ENCODE measurements at regions not wholly inside any gene's neighbourhood (a gene's known extent, or its start where the extent isn't known, plus 50 kb on each side); places are given as distances from the start of the nearest gene placed in this dataset.
A peak's percentile ranks its signal among the peaks of the same experiment; 100 is the strongest.

DNA sequence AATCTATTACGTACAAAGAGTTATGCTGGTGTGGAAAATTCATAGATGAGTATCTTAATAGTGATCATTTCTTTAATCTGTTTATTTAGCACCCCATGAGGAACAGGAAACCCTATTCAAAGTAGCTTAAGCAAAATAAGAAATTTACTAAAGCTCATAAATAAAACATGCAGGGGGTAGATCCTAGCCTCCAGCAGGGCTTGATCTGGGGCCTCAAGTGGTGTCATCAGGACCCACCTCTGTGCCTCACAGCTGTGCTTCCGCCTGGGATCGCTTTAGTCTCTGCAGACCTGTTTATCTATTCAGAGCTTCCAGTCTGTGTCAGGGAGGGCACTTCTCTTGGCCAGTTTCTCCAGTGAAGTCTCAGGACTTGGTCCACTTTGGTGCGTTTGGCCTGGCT, 171.0 kb upstream of the SLC24A5 start:
- no peak for DNase-seq (ENCODE audit: low read depth)

DNA sequence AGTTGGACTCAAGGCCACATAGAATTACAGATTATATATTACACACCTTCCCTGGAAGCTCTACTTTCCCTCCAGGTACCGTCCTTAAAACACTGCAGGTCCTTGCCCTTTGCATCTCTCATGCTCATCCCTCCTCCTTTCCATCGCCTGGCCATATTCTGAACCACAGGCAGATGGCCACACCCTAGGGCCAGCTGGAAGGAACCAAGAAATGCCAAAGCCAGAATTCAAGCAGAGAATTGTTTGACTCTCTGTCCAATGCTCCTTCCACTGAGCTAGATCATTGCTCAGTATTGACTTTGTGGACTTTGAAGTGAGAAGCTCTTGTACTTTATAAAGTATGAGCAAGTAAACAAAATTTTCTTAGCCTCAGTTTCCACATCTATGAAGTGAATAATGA, 170.3 kb upstream of the SLC24A5 start:
- no peak for DNase-seq (ENCODE audit: low read depth)

DNA sequence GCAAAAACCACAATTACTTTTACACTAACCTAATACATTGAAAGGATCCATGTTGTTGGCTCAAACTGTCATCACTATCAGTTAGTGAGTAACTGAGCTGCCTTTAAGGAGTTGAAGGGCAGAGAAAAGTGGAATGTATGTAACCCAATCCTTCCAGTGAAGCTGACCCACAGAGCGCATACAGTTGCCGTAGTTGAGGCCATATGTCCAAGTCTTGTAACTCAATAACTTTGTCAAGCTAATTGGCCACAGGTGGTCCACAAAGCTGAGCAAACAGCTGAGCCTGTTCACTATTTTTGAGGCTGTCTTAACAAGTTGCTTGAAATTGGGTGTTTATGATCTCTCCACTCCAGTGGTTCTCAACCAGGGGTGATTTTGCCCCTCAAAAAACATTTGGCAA, 169.0 kb upstream of the SLC24A5 start:
- no peak for DNase-seq (ENCODE audit: low read depth)

DNA sequence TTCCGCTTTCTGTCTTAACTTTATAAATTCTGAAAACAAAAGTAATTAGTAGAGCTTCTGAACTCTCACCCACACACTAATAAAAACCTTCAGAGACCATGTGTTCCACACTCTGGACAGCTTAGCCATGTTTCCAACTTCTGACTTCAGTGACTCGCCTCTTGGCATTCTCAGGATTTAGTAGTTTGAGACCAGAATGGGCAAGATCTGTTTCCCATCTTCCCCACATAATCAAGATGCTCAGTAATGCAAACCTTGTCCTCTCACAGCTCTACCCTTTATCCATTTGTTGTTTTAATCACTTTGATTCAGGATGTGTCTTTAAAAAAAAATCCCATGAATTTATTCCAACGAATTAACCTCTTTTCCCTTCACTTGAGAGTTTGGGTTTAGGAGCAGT, 166.6 kb upstream of the SLC24A5 start:
- no peak for DNase-seq (ENCODE audit: low read depth)

DNA sequence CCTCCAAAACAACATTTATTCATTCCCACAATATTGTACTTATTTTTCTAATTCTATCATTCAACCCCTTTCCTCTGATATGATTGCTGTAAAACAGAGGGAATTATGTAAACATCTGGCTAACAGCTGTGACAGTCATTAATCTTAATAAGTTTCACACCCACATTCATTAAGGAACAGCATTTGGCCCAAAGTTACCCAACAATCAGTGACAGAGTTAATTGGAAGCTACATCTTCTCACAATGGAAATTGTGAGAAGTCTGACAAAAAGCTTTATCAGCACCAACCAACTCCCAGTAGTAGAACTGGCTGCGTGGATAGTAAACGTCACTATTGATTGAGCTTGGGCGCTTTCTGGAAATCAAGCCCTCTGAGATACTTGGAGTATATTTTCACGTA, 165.8 kb upstream of the SLC24A5 start:
- DNase-seq (ENCODE audit: low read depth), result no peak

DNA sequence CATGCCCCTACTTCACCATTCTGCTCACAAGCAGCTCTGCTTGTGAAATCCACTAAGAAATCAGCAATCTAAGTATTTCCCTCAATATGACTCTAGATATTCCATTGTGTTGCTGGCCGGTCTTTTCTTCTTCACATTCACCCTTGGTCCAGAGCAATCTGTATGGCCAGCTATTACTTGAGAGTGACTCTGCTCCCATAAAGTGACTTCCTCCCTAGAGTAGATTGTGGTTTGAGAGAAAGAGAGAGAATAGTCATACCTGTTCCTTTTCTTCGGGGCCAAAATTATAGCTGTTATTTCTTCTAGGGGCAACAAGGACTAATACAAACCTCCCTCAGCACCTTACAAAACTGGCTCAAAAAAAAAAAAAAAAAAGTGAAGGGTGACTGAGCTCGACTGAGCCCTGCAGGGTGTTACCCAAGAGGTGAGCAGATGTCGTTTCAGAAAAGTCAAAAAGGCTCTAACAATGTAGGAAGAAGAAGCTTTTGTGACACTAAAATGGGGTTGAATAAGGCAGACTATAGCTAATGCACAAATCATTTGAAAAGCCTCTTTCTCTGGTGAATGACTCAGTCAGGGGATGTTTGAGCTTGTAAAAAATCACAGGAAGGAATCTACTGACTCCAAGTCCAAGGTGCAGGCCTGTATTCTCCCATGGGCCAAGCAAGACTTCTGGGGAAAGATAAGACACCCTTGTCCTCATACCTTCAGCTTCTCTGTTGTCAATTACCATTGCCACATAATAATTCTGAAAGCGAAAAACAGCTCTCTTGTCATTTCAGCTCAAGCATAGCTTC, 161.0 kb upstream of the SLC24A5 start:
- DNase-seq (ENCODE audit: low read depth), result no peak

DNA sequence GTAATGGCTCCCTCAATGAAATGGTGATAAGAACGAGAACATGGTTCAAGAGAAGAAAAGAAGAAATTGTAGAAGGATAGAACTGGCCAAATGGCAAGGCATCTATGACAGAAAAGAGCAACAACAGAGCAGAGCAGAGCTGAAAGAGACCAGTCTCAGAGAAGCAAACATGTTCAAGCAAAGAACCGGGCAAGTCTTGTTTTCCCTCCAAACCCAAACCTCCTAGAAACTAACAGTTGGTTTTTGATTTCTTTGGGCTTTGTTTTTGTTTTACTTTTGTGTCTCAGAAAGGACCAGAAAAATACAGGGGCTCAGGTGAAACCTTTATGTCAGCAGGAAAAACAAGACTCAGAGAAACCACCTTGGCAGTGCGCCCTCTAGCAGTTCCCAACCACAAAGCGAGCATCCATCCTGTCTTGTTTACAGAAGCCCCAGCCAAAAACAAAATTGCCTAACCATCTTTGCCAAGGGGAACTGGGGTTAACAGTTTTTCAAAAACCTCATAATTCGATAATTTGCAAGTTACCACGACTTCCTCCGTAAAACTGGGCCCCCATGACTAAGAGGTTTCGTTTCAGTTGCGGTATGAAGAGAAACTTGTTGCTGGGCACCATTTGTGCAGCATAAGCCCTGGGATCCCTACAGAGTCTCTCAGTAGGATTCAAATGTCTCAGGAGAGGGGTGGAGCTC, 159.2 kb upstream of the SLC24A5 start:
- DNase-seq (ENCODE audit: low read depth), result no peak

DNA sequence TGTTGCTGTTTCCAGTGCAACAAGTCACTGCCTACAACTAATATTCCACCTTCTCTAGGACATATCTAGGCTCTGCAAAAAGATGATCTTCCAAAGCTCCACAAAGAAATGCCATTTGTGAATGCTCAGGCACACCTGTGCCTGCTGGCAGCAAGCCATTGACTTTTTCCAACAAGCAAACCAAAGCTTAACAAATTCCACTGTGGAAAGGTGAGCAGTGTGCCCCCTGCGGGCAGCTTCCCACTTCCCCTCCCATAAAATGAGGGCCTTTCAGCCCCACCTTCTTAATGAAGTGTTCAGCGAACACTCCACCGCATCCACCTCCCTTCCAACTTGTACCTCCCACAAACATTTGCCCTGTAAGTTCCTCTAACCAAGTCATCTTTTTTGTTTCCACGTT, 157.5 kb upstream of the SLC24A5 start:
- DNase-seq (ENCODE audit: low read depth), result no peak

DNA sequence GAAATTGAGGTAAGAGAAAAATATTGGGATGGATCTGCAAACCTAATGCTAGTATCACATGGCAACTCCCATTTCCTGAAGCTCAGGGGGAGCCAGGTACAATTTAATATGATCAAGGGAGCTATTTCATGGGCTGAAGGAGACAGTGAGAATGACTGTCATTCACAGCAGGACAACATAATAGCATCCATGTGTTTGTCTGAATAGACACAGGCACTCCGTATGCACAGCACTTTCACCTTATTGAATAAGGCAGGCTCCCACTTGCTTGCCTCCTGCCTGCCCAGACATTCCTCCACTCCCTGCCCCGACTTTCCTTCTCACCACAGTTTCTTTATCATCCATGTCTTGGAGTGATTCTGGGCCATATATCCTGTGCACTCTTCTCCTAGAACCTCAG, 156.6 kb upstream of the SLC24A5 start:
- DNase-seq (ENCODE audit: low read depth), result no peak

DNA sequence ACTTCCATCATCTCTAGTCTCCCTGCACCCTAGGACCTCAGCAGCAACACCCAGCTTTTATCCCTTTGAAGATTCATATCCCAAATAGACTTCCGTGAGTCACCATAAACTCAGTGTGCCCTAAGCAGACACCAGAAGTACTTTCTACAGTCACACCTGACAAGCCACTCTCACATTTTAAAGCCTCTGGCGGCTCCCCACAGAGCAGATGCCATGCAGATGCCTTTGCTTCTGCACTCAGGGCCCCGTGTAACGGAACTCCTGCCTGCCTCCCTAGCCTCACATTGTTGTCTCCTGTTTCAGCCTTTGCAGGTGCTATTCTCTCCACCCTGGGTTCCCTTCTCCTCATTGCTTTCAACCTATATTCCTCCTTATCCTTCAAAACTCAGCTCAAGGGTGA, 155.5 kb upstream of the SLC24A5 start:
- DNase-seq (ENCODE audit: low read depth), result no peak

DNA sequence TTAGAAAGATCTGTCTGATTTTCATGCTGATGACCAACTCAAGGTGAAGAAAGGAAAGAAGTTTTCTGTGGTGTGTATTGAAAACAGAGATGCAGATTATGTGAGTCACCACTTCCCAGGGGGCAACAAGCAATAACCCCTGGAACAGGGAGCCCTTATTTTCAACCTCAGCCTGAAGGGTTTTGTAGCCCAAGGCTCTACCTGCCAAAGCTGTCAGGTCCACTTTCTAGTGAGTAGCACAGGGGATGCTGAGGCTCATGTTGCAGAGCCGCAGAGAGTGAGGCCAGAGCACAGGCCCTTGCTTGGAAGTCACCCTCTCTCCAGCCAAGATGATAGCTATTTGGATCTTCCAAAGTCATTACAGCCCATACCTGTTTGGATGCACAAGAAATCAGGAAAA, 152.2 kb upstream of the SLC24A5 start:
- DNase-seq (ENCODE audit: low read depth), result no peak

DNA sequence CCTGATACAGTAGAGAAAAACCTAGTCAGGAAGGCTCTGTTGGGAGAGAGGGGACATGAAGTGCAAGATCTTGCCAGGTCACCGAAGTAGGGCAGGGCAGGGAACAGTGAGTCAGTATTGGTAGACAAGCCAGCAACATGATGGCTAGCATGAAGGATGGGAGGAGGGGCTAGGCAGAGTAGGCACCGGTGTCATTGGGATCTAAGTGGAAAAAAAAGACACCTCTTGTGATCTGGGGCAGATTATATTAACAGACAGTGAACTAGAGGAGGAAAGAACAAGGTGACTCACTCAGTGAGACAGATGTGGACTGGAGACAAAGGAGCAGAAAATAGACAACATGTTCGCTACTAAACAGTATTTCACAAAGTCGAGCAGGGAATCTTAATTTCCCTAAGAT, 149.2 kb upstream of the SLC24A5 start:
- no peak for DNase-seq (ENCODE audit: low read depth)

DNA sequence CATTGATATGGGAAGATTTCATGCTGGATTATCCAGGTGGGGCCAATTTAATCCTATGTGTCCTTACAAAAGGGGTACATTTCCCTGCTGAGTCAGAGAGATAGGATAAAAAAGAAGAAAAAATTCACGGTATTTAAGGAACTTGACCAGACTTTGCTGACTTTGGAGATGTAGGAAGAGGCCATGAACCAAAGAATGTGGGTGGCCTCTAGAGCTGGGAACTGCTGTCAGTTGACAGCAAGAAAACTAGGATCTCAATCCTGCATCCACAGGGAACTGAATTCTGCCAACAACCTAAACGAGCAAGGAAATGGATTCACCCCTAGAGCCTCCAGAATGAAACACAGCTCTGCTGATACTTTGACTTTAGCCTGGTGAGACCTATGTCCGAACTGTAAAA, 148.1 kb upstream of the SLC24A5 start:
- no peak for DNase-seq (ENCODE audit: low read depth)

DNA sequence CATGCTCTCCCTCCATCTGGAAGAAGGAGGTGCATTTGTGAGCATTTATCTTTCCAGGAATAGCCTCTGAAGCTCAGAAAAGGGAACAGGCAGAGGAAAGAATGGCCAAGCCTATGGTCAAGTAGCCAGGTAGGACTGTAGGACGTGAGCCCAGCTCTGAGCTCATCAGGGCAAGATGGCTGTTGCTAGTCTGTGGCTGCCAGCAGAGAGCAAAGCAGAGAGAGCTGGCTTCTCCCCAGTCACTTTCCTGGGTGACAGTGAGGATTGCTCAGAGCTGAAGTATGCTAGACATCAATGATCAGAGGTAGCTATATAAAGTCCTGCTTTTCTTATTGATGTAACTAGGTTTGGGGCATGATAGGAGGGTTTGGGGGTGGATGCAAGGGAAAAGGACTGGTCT, 146.1 kb upstream of the SLC24A5 start:
- DNase-seq (ENCODE audit: low read depth), result no peak

DNA sequence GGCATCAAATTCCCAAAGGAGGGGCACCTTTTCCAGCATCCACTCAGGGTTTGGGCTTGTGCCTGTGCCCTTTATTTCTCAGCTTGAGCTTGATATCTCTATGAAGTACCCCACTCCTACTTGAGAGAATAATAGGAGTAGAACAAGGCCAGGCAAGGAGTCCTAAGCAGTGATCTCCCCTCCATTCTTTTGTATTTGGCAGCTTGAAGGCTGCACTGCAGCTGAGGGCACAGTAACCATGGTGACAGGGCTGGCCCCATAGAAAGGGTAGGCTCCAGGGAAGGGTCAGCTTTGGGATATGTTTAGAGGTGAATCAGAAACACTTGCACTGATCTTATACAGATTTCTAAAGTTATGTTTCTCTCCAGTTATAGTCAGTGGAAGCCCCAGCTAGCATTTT, 145.4 kb upstream of the SLC24A5 start:
- DNase-seq (ENCODE audit: low read depth), result no peak

DNA sequence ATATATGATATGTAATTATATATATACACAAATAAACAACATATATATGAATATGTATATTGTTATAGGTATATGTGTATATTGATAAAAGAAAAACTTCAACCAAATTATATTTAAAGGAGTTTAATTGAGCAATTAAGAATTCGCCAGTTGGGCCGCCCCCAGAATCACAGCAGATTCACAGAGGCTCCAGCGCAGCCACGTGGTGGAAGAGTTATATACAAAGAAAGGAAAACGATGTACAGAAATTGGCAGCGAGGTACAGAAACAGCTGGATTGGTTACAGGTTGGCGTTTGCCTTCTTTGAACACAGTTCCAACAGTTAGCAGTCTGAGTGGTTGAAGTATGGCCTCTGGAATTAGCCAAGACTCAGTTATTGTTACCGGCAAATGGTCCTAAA, 137.3 kb upstream of the SLC24A5 start:
- no peak for DNase-seq (ENCODE audit: low read depth)

DNA sequence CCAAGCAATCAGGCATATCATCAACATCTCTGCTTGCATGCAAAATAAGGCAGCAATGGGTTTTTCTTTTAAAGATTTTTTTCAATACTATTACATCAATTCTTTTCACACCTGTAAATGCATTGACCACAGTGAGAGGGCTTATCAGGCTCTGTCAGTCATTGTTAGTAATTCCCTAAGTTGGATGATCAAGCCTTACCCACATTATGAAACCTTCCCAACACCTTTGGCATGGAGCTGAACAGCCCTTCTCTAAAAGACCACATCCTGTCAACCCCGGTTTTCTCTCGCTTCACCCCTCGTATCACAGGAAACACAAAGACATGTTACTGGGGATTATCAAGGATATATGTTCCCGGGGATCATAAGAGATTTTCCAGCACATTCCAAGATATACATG, 135.2 kb upstream of the SLC24A5 start:
- no peak for DNase-seq (ENCODE audit: low read depth)

DNA sequence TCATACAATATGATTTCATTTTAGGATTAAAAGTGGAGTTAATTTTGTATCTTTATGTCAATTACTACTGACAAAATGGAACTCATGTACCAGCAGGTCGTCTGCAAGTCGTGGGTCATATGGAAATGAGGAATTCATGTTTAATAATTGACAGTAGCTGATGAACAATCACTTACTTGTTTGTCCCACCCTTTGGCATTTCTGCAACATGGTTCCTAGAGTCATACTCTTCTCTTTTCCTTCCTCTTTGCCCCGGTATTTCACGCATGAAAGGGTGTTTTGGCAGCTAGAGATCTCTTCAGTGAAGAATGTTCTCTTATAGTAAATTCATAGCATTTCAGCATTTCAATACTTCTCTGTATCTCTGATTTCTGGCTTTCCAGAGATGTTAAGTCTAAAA, 133.3 kb upstream of the SLC24A5 start:
- no peak for DNase-seq (ENCODE audit: low read depth)

DNA sequence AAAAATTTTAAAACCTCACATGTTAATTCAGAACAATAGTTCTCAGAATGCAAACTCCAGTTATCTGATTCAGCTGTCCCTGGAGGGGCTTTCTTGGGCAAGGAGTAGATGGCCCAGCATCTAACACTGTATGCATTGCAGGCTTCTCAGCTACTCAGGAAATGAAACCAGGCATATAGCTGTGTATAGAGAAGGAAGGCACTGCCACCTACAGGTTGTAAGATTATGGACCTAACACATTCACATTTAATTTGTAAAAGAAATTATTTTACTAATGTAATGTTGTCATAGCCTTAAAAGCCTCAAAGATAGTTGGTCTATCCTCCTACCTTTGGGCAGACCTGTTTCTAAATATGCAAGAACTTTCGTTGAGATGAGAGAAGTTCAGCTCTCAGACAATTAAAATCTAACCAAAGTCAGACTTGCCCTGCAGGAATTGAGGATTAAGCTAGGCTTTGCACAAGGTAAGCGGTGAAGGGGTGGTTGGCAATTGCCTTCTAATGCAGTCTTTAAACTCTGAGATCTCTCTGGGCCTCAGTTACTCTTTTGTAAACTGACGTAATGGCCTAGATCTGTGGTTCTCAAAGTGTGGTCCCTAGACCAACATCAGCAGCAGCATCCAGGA, 132.8 kb upstream of the SLC24A5 start:
- peak; percentile 55 for DNase-seq (ENCODE audit: low read depth)

DNA sequence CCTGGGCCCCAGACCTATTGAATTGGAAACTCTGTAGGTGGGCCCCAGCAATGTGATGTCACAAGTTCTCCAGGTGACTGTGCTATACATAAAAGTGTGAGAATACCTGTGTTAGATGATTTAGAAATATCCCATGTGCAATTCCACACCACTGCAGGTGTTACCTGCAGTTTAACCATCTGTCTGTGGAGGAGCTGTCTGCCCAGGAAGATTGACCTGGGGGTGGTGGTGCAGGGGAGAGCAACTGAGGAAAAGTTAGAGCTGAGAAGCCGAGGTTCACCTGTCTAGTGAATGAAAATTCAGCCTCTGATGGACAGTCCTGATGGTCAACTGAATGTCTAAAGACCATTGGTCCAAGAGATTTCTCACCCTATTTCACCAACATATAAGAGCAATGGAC, 132.2 kb upstream of the SLC24A5 start:
- DNase-seq (ENCODE audit: low read depth), result no peak

DNA sequence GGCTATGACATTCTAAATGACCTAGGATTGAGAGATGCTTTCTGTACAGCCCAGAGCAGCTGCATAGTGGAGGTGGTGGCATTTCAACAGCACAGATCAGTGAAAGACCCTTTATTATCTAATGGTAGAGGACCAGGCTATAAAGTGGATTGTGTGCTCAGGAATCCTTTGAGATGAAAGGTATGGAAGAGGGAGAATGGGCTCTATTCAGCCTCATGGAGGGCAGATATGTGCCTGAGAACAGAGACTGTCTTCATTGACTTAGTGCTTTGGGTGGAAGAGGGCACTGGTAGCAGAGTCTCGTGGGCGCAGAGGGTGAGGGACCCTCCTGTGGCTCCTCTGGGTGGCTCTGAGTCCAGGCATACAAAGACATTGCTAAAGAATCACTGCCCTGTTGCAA, 130.0 kb upstream of the SLC24A5 start:
- DNase-seq (ENCODE audit: low read depth), result no peak

DNA sequence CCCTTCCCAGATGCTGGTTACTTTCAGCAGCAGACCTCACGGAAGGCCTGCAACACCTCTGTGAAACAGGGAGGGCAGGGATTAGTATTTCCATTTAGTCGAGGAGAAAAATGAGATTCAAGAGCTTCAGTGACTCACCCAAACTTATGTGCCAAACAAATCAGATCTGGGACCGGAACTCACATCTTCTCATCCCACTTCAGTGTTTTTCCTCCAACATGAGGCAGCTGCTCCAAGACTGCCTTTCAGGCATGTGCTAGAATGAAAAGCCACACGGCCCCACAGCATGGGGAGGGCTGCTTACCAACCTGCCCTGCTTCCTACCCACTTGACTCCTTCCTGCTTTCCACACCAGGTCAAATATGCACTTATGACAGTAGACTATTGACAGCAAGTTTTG, 129.4 kb upstream of the SLC24A5 start:
- peak; percentile 8 for DNase-seq (ENCODE audit: low read depth)

DNA sequence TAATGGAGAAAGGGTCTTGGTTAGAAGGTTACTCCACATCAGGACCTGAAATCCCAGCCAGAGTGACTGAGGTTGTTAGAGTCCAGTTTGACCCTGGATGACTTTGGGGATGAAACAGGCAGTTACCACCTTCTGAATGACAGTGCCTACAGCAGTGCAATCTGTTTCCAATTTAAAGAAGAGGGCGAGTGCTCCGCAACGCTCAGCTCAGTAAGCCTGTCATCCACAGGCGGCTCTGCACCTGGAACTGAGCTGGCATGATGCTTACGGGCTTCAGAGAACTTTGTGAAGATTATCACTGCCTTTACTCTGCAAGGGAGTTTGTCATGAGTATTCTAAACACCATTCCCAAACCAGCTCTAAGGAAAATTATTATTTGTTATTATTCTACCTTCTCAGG, 127.7 kb upstream of the SLC24A5 start:
- no peak for DNase-seq (ENCODE audit: low read depth)
